ENCODE measurements at regions not wholly inside any gene's neighbourhood (a gene's known extent, or its start where the extent isn't known, plus 50 kb on each side); places are given as distances from the start of the nearest gene placed in this dataset.
"Not testable (repeated sequence)": the region's sequence is repeated elsewhere in the genome, so short reads cannot be mapped to it uniquely, and the experiment has no call there.

DNA sequence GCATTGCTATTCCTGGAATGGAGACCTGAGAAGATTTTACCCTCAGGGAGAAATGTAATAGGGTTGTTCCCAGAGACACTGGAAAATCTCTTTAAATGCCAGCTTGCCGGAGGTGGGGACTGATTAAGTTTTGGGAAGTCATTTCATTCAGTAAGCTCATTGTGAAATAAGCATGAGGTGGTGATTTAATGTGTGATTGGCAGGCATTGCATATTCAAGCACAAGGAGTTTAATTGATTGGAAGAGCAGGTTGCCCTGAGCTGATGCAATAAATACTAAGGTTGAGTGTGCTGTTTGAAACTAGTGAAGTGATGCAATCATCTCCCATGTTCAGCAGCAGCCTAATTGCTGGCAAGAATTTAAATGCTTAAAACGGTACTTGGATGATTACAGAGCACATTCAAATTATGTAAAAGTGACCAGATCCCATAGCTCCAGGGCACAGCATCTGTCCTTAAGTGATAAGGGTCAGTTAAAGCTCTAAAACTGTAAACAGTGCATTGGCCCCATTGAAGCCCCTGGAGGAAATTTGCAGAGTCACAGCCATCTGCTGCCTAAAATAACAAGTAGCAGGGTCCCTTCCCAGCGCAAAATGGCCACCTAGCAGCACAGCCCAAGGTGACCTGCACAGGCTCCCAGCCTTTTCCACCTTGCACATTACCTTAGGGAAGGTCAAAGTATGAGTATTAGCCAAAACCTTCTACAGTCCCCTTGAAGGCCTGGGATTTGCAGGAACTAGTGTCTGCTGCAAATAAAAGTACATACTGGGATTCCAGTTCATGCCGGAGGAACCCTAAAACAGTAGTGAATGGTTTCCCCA is 92.1 kb downstream of the CCDC71L start:
- TF ChIP-seq, protein P1, sequence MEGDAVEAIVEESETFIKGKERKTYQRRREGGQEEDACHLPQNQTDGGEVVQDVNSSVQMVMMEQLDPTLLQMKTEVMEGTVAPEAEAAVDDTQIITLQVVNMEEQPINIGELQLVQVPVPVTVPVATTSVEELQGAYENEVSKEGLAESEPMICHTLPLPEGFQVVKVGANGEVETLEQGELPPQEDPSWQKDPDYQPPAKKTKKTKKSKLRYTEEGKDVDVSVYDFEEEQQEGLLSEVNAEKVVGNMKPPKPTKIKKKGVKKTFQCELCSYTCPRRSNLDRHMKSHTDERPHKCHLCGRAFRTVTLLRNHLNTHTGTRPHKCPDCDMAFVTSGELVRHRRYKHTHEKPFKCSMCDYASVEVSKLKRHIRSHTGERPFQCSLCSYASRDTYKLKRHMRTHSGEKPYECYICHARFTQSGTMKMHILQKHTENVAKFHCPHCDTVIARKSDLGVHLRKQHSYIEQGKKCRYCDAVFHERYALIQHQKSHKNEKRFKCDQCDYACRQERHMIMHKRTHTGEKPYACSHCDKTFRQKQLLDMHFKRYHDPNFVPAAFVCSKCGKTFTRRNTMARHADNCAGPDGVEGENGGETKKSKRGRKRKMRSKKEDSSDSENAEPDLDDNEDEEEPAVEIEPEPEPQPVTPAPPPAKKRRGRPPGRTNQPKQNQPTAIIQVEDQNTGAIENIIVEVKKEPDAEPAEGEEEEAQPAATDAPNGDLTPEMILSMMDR (IDR thresholded peaks at IDR 0.05): no peak
- Mint-ChIP-seq H3K36me3 (no peaks in the 10 kb centered on the region), H3K4me3 (no peak overlapping the region), H3K9me3 (no peaks in the 10 kb centered on the region), H3K4me1 (no peaks in the 10 kb centered on the region), H3K27ac (no peak overlapping the region), H3K27me3 (ENCODE audit: low read depth in 2 of 2) (peaks cover 15 to 26% of the 10 kb centered on the region in 2 donors)
- Histone ChIP-seq H3K27me3 (ENCODE audit: control insufficient read depth, insufficient read depth, low read length) (no peaks in the 10 kb centered on the region), H3K4me1 (ENCODE audit: control insufficient read depth, insufficient read depth, low read length) (no peaks in the 10 kb centered on the region), H3K4me3 (ENCODE audit: low read length) (no peak overlapping the region), H3K36me3 (ENCODE audit: control insufficient read depth, insufficient read depth, low read length) (no peaks in the 10 kb centered on the region), H3K9me3 (ENCODE audit: control insufficient read depth, insufficient read depth, low read length) (no peaks in the 10 kb centered on the region), H3K27ac (ENCODE audit: low read length) (no peak overlapping the region)
- 77% methylated on average over 4 of the region's 4 CpGs for WGBS (ENCODE audit: insufficient coverage)
- ATAC-seq: peak in 1 of 3 donors; percentile 27
- no peak for DNase-seq
- intact Hi-C loops (cut with micrococcal nuclease): no loop called here

DNA sequence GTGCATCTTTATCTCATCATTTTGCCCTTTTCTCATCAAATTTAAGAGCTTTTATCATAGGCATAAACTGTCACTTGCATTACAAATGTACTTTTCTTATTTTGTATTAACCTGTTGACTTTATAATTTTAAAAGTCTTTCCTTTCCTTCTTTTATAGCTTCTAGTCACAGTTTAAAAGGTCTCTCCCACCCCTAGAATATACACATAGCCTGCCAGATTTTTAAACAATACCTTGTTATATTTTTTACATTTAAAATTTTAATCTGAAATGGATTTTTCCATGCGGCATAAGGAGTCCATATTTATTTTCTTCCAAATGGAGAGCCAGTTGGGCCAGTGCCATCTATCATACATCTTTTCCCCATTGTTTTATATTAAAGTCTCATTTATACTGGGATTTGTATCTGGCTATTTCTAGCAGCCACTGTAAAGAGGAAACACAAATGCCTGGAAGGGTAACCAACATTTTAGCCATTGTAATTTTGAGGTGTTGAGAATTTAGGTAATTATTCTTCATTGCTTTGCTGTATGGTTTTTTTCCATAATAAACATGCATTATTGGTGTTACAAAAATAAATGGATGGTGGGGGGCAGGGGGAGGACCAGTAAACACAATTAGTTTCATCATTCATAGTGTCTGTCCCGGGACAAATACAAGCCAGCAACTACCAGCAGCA is 92.8 kb downstream of the CCDC71L start:
- no peak overlapping the region for H3K4me3 ChIP-seq (ENCODE audit: low read length)
- no peak for ATAC-seq
- 100% methylated on average over 1 of the region's 2 CpGs for WGBS (ENCODE audit: insufficient coverage)
- peaks cover 20 to 22% of the 10 kb centered on the region in 2 donors for H3K27me3 Mint-ChIP-seq (ENCODE audit: low read depth in 2 of 2)
- H3K4me1 Mint-ChIP-seq: no peaks in the 10 kb centered on the region
- H3K4me3 Mint-ChIP-seq: no peak overlapping the region
- H3K36me3 Mint-ChIP-seq: no peaks in the 10 kb centered on the region
- TF ChIP-seq, protein P1 (IDR thresholded peaks at IDR 0.05): no peak
- no peaks in the 10 kb centered on the region for H3K9me3 Mint-ChIP-seq
- H3K36me3 ChIP-seq (ENCODE audit: control insufficient read depth, insufficient read depth, low read length): no peaks in the 10 kb centered on the region
- H3K27ac Mint-ChIP-seq: no peak overlapping the region
- H3K4me1 ChIP-seq (ENCODE audit: control insufficient read depth, insufficient read depth, low read length): no peaks in the 10 kb centered on the region
- no peaks in the 10 kb centered on the region for H3K9me3 ChIP-seq (ENCODE audit: control insufficient read depth, insufficient read depth, low read length)
- H3K27ac ChIP-seq (ENCODE audit: low read length): no peak overlapping the region
- intact Hi-C loops (cut with micrococcal nuclease): no loop called here
- H3K27me3 ChIP-seq (ENCODE audit: control insufficient read depth, insufficient read depth, low read length): no peaks in the 10 kb centered on the region
- DNase-seq: no peak

DNA sequence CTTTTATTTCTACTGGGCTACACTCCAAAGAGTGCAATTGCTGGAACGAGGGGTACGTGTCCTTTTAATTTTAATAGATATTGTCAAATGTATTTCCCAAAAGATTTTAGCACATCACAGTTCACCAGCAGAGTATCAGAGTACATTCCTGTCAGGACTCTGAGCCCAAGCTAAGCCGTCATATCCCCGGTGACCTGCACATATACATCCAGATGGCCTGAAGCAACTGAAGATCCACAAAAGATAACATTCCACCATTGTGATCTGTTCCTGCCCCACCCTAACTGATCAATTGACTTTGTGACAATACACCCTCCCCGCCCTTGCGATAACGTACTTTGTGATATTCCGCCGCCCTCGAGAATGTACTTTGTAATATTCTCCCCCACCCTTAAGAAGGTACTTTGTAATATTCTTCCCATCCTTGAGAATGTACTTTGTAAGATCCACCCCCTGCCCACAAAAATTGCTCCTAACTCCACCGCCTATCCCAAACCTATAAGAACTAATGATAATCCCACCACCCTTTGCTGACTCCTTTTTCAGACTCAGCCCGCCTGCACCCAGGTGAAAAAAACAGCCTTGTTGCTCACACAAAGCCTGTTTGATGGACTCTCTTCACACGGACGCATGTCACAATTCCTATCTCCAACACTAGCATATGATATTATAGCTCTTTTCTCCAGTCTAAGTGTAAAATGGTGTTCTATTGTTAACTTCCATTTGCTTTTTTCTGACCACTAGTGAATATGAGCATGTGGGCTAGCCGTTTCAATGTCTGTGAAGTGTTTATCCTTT is 93.6 kb downstream of the CCDC71L start:
- H3K4me3 Mint-ChIP-seq; ATAC-seq; H3K36me3 Mint-ChIP-seq; DNase-seq; H3K4me1 ChIP-seq (ENCODE audit: control insufficient read depth, insufficient read depth, low read length); H3K4me3 ChIP-seq (ENCODE audit: low read length); intact Hi-C loops (cut with micrococcal nuclease); H3K27me3 ChIP-seq (ENCODE audit: control insufficient read depth, insufficient read depth, low read length); H3K27ac Mint-ChIP-seq; H3K27ac ChIP-seq (ENCODE audit: low read length); H3K9me3 ChIP-seq (ENCODE audit: control insufficient read depth, insufficient read depth, low read length); H3K36me3 ChIP-seq (ENCODE audit: control insufficient read depth, insufficient read depth, low read length); H3K4me1 Mint-ChIP-seq; H3K9me3 Mint-ChIP-seq: not testable (repeated sequence)
- peaks cover 18 to 20% of the 10 kb centered on the region in 2 donors for H3K27me3 Mint-ChIP-seq (ENCODE audit: low read depth in 2 of 2)
- 97% methylated on average over 12 of the region's 15 CpGs for WGBS (ENCODE audit: insufficient coverage)

DNA sequence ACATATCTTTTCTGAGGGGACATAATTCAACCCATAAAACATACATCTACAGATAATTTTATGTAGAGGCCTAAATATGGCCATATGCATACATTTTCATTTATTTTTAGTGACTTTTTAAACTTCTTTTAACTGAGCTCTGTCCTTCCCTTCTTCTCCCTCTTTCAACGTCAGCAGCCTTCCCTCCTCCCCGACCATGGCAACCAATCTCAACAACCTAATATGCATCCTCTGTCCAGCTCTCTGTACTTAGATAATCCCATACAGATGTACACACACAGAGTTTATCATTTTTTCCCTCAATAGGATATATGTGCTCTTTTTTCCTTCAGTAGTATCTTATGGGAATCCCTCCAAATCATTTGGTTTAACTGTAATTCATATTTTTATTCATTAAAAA is 94.3 kb downstream of the CCDC71L start:
- no peak for ATAC-seq

More for the DNA sequence above, 94.3 kb downstream of the CCDC71L start:
- no peak for DNase-seq
- 90% methylated on average over 2 of the region's 2 CpGs for WGBS (ENCODE audit: insufficient coverage)
- H3K9me3 ChIP-seq (ENCODE audit: control insufficient read depth, insufficient read depth, low read length): no peaks in the 10 kb centered on the region
- H3K27ac Mint-ChIP-seq: no peak overlapping the region
- H3K27me3 ChIP-seq (ENCODE audit: control insufficient read depth, insufficient read depth, low read length): no peaks in the 10 kb centered on the region
- H3K9me3 Mint-ChIP-seq: no peaks in the 10 kb centered on the region
- H3K4me1 Mint-ChIP-seq: no peaks in the 10 kb centered on the region
- no peak overlapping the region for H3K4me3 ChIP-seq (ENCODE audit: low read length)
- H3K27ac ChIP-seq (ENCODE audit: low read length): no peak overlapping the region
- H3K4me3 Mint-ChIP-seq: no peak overlapping the region
- TF ChIP-seq, protein P1 (IDR thresholded peaks at IDR 0.05): no peak
- H3K36me3 Mint-ChIP-seq: no peaks in the 10 kb centered on the region
- H3K4me1 ChIP-seq (ENCODE audit: control insufficient read depth, insufficient read depth, low read length): no peaks in the 10 kb centered on the region
- intact Hi-C loops (cut with micrococcal nuclease): no loop called here
- no peaks in the 10 kb centered on the region for H3K36me3 ChIP-seq (ENCODE audit: control insufficient read depth, insufficient read depth, low read length)
- peaks cover 11 to 20% of the 10 kb centered on the region in 2 donors for H3K27me3 Mint-ChIP-seq (ENCODE audit: low read depth in 2 of 2)
